HG02938 (cell line): ENCODE measurements at regions not wholly inside any gene's neighbourhood (a gene's known extent, or its start where the extent isn't known, plus 50 kb on each side); places are given as distances from the start of the nearest gene placed in this dataset.
"Not testable (repeated sequence)": the region's sequence is repeated elsewhere in the genome, so short reads cannot be mapped to it uniquely, and the experiment has no call there.

Source experiments
- ATAC-seq: cut with Tn5 transposase; IDR thresholded peaks from one replicate; pipeline ENCODE4 v1.9.1; 2021; ENCODE audit warnings: mild to moderate bottlenecking, moderate library complexity; ENCODE audit not compliant: unreplicated experiment

GRCh38 chr5:164073081-164073480 is 567.7 kb downstream of the MAT2B start:
- no peak for ATAC-seq

- no peak for ATAC-seq
Observed at GRCh38 chr5:164076556-164076955, 571.1 kb downstream of the MAT2B start.

- ATAC-seq = no peak
Observed at GRCh38 chr5:164090358-164090757, 584.9 kb downstream of the MAT2B start.

GRCh38 chr5:164091836-164092235 is 586.4 kb downstream of the MAT2B start:
- ATAC-seq = no peak

GRCh38 chr5:164094291-164094690 is 588.9 kb downstream of the MAT2B start:
- no peak for ATAC-seq

GRCh38 chr5:164097749-164098148 is 592.3 kb downstream of the MAT2B start:
- ATAC-seq = no peak

- no peak for ATAC-seq
Observed at GRCh38 chr5:164098531-164098930, 593.1 kb downstream of the MAT2B start.

GRCh38 chr5:164098979-164099378 is 593.6 kb downstream of the MAT2B start:
- no peak for ATAC-seq

GRCh38 chr5:164115420-164115819 is 610.0 kb downstream of the MAT2B start:
- ATAC-seq = no peak

- ATAC-seq = no peak
Observed at GRCh38 chr5:164119806-164120447, 614.5 kb downstream of the MAT2B start.

GRCh38 chr5:164127527-164127926 is 622.1 kb downstream of the MAT2B start:
- no peak for ATAC-seq

- ATAC-seq = no peak
Observed at GRCh38 chr5:164132358-164132757, 626.9 kb downstream of the MAT2B start.

GRCh38 chr5:164137095-164137494 is 631.7 kb downstream of the MAT2B start:
- ATAC-seq = no peak

- ATAC-seq = peak; percentile 88
Observed at GRCh38 chr5:164139423-164139822, 634.0 kb downstream of the MAT2B start.

- no peak for ATAC-seq
Observed at GRCh38 chr5:164145458-164145857, 640.0 kb downstream of the MAT2B start.

GRCh38 chr5:164146223-164146622 is 640.8 kb downstream of the MAT2B start:
- ATAC-seq = no peak

- ATAC-seq = no peak
Observed at GRCh38 chr5:164148292-164148691, 642.9 kb downstream of the MAT2B start.

- not testable (repeated sequence) for ATAC-seq
Observed at GRCh38 chr5:164152539-164152938, 647.1 kb downstream of the MAT2B start.

GRCh38 chr5:164153469-164154172 is 648.2 kb downstream of the MAT2B start:
- no peak for ATAC-seq

GRCh38 chr5:164170814-164171213 is 665.4 kb downstream of the MAT2B start:
- no peak for ATAC-seq

GRCh38 chr5:164175083-164175482 is 669.7 kb downstream of the MAT2B start:
- ATAC-seq = no peak

- no peak for ATAC-seq
Observed at GRCh38 chr5:164179406-164179805, 674.0 kb downstream of the MAT2B start.

- no peak for ATAC-seq
Observed at GRCh38 chr5:164181604-164182003, 676.2 kb downstream of the MAT2B start.
